Mucosa of rectum (tissue), 2 donors: ENCODE measurements at regions not wholly inside any gene's neighbourhood (a gene's known extent, or its start where the extent isn't known, plus 50 kb on each side); places are given as distances from the start of the nearest gene placed in this dataset.

Experiments used
- H3K27ac ChIP-seq, 2 donors: one replicate each; pipeline ENCODE4 v1.7.0; 2013; ENCODE audit warnings: inconsistent platforms in 2 of 2, low read depth in 2 of 2, low read length in 2 of 2
- H3K27me3 ChIP-seq, 2 donors: one replicate each; pipeline ENCODE4 v1.7.0; 2013; ENCODE audit warnings: low read length in 2 of 2; ENCODE audit not compliant: control insufficient read depth in 2 of 2, insufficient read depth in 2 of 2
- H3K36me3 ChIP-seq, 2 donors: one replicate each; pipeline ENCODE4 v1.7.0; 2013; ENCODE audit warnings: low read length in 2 of 2; ENCODE audit not compliant: control insufficient read depth in 2 of 2, insufficient read depth in 2 of 2
- H3K4me1 ChIP-seq, 2 donors: one replicate each; pipeline ENCODE4 v1.7.0; 2013; ENCODE audit warnings: low read length in 2 of 2, mild to moderate bottlenecking in 1 of 2; ENCODE audit not compliant: control insufficient read depth in 2 of 2, insufficient read depth in 2 of 2
- H3K4me3 ChIP-seq, 2 donors: one replicate each; pipeline ENCODE4 v1.7.0; 2013; ENCODE audit warnings: low read length in 2 of 2
- H3K9ac ChIP-seq, 2 donors: one replicate each; pipeline ENCODE4 v1.7.0; 2013; ENCODE audit warnings: low read length in 2 of 2, low read depth in 1 of 2, mild to moderate bottlenecking in 1 of 2
- H3K9me3 ChIP-seq, 2 donors: one replicate each; pipeline ENCODE4 v1.7.0; 2013; ENCODE audit warnings: low read length in 2 of 2; ENCODE audit not compliant: control insufficient read depth in 2 of 2
- donor health status: healthy.
- donor health status: Normal muscosa, but diverticular disease.

- Histone ChIP-seq H3K9ac (no peak overlapping the region), H3K27me3 (no peaks in the 10 kb centered on the region), H3K9me3 (no peaks in the 10 kb centered on the region)
These were observed 146.7 kb downstream of the SLITRK6 start for GRCh38 chr13:85652491-85652890.

DNA sequence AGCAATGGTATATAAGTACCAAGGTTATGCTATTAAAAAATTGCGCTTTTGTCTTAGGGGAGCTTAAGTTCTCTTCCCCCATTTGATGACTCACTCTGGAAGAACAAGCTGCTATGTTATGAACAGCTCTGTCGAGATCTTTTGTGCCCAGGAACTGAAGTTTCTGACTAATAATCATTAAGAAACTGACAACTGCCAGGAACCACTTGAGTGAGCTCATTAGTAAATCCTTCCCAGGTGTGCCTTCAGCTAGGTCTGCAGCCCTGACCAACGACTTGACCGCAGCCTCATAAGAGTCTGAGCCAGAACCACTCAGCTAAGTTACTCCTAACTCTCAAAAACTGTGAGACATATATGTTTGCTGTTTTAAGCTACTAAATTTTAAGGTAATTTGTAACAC, 147.8 kb downstream of the SLITRK6 start:
- H3K4me1 ChIP-seq = no peaks in the 10 kb centered on the region
- H3K9me3 ChIP-seq = no peaks in the 10 kb centered on the region
- H3K27ac ChIP-seq = no peak overlapping the region
- H3K36me3 ChIP-seq = no peaks in the 10 kb centered on the region
- H3K27me3 ChIP-seq = no peaks in the 10 kb centered on the region
- no peak overlapping the region for H3K9ac ChIP-seq
- H3K4me3 ChIP-seq = no peak overlapping the region

More at GRCh38 chr13:85652491-85652890, 146.7 kb downstream of the SLITRK6 start:
- no peaks in the 10 kb centered on the region for H3K36me3 ChIP-seq
- no peaks in the 10 kb centered on the region for H3K4me1 ChIP-seq
- H3K27ac ChIP-seq = no peak overlapping the region
- no peak overlapping the region for H3K4me3 ChIP-seq

DNA sequence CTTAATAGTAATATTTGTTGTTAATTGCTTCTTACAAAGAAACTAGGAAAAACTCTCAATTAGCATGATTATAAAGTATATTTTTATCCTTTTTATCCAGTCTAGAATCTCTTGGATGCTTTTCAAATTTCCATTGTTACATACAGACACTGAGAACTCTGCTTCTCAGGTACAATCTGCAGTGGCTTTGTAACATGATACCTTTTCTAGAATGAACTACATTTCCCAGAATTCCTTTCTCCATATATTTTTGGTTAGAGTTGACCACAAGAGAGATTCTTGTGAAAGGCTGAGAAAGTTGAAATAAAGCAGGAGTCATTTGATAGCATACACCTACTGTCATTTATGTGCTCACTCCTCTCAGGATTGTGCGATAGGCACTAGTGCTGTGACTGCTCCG, 148.6 kb downstream of the SLITRK6 start:
- Histone ChIP-seq H3K27ac (no peak overlapping the region), H3K4me3 (no peak overlapping the region), H3K4me1 (no peaks in the 10 kb centered on the region), H3K9ac (no peak overlapping the region), H3K9me3 (no peaks in the 10 kb centered on the region), H3K27me3 (no peaks in the 10 kb centered on the region), H3K36me3 (no peaks in the 10 kb centered on the region)

- no peak overlapping the region for H3K27ac ChIP-seq
These were observed 158.5 kb downstream of the SLITRK6 start for GRCh38 chr13:85640727-85641126.

GRCh38 chr13:85638815-85639393, 160.3 kb downstream of the SLITRK6 start:
- H3K4me1 ChIP-seq = no peaks in the 10 kb centered on the region
- no peak overlapping the region for H3K27ac ChIP-seq
- no peak overlapping the region for H3K9ac ChIP-seq
- no peaks in the 10 kb centered on the region for H3K36me3 ChIP-seq
- H3K27me3 ChIP-seq = no peaks in the 10 kb centered on the region
- no peaks in the 10 kb centered on the region for H3K9me3 ChIP-seq
- H3K4me3 ChIP-seq = no peak overlapping the region

More at GRCh38 chr13:85640727-85641126, 158.5 kb downstream of the SLITRK6 start:
- Histone ChIP-seq H3K9ac (no peak overlapping the region), H3K9me3 (no peaks in the 10 kb centered on the region), H3K36me3 (no peaks in the 10 kb centered on the region), H3K27me3 (no peaks in the 10 kb centered on the region), H3K4me1 (no peaks in the 10 kb centered on the region), H3K4me3 (no peak overlapping the region)

- H3K4me3 ChIP-seq = no peak overlapping the region
- H3K36me3 ChIP-seq = no peaks in the 10 kb centered on the region
- no peak overlapping the region for H3K27ac ChIP-seq
These were observed 161.0 kb downstream of the SLITRK6 start for GRCh38 chr13:85638265-85638664.

DNA sequence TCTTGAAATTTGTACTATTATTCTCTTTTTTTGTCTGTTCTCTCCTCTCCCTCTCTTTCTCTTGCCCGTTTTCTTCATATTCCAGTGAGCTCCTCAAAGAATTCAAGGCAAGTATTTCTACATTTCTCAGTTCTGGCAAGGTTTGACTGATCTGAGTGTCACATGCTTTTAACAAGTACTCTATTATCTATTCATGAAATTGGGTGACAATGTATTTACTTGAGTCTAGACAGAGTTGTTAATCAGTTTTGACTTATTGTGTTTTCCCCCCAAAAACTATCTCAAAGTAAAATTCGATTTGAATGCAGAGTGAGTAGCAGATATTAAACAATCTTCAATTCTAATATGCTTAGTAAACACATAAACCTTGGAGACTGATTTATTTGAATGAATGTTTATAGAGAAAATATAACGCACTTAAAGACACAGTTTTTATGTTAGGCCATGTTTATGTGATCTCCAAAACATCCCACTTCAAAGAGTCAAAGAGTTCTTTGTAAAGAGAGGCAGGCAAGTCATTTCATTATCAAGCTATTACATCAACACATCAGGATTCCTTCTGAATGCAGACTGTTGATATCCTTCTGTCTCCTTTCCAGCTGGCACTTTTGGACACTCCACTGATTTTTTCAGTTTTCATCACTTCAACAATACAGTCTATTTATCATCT, 166.6 kb downstream of the SLITRK6 start:
- H3K9me3 ChIP-seq = no peaks in the 10 kb centered on the region

More at GRCh38 chr13:85638265-85638664, 161.0 kb downstream of the SLITRK6 start:
- no peak overlapping the region for H3K9ac ChIP-seq
- no peaks in the 10 kb centered on the region for H3K4me1 ChIP-seq
- H3K27me3 ChIP-seq = no peaks in the 10 kb centered on the region
- no peaks in the 10 kb centered on the region for H3K9me3 ChIP-seq

GRCh38 chr13:85631801-85632200, 167.4 kb downstream of the SLITRK6 start:
- Histone ChIP-seq H3K27ac (no peak overlapping the region), H3K9ac (no peak overlapping the region), H3K9me3 (no peaks in the 10 kb centered on the region), H3K4me3 (no peak overlapping the region), H3K4me1 (no peaks in the 10 kb centered on the region), H3K36me3 (no peaks in the 10 kb centered on the region), H3K27me3 (no peaks in the 10 kb centered on the region)

More for the DNA sequence above, 166.6 kb downstream of the SLITRK6 start:
- Histone ChIP-seq H3K4me3 (no peak overlapping the region), H3K9ac (no peak overlapping the region), H3K36me3 (no peaks in the 10 kb centered on the region), H3K27me3 (no peaks in the 10 kb centered on the region), H3K4me1 (no peaks in the 10 kb centered on the region), H3K27ac (no peak overlapping the region)

DNA sequence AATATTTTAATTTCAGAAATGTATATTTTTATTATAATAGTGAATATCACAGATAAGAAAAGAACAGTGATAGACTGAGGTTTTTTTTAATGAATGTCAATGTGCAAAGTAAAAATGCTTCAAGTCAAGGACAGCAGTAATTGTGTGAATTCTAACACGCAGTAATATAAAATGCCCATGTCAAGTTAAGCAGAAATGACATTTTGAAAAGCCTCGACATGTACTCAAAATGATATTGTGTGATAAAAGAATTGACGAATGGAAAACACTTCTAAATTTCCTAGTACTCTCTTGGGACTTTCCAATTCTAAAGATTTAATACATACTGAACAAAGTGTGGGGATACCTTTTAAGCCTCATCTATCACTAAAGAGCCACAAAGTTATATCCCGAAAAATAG, 172.6 kb downstream of the SLITRK6 start:
- Histone ChIP-seq H3K36me3 (no peaks in the 10 kb centered on the region), H3K27ac (no peak overlapping the region), H3K9ac (no peak overlapping the region), H3K4me1 (no peaks in the 10 kb centered on the region), H3K27me3 (no peaks in the 10 kb centered on the region), H3K9me3 (no peaks in the 10 kb centered on the region), H3K4me3 (no peak overlapping the region)

GRCh38 chr13:85619321-85619720, 179.9 kb downstream of the SLITRK6 start:
- Histone ChIP-seq H3K27me3 (no peaks in the 10 kb centered on the region), H3K4me3 (no peak overlapping the region), H3K9ac (no peak overlapping the region), H3K9me3 (no peaks in the 10 kb centered on the region), H3K27ac (no peak overlapping the region), H3K36me3 (no peaks in the 10 kb centered on the region), H3K4me1 (no peaks in the 10 kb centered on the region)
